NCI-H1417 (cell line): ENCODE measurements at regions not wholly inside any gene's neighbourhood (a gene's known extent, or its start where the extent isn't known, plus 50 kb on each side); places are given as distances from the start of the nearest gene placed in this dataset.

ENCODE experiments used
- DNase-seq, 3 experiments: peaks; one replicate each; lab custom pipeline; 2025; lab: John Stamatoyannopoulos, UW

DNA sequence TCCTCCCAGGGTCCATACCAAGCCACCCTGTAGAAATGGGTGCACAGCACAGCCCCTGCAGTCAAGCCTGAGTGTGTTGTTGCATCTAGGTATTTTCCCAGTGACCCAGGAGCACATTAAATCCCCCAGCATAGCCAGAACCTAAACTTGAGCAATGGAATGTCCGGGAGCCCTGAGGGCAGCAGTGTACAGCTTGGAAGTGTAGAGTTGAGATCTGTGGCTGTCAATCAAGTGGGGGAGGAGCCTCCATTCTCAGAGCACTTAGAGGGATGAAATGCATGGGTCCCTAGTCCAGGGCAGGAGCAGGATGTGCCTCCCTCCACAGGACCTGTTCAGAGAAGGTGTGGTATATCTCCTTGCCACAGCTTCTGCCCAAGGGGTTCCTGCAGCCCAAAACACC, 885.1 kb downstream of the CCSER2 start:
- DNase-seq, result no peak

- DNase-seq, result no peak
Measured at GRCh38 chr10:85222300-85222699, 893.9 kb downstream of the CCSER2 start.

DNA sequence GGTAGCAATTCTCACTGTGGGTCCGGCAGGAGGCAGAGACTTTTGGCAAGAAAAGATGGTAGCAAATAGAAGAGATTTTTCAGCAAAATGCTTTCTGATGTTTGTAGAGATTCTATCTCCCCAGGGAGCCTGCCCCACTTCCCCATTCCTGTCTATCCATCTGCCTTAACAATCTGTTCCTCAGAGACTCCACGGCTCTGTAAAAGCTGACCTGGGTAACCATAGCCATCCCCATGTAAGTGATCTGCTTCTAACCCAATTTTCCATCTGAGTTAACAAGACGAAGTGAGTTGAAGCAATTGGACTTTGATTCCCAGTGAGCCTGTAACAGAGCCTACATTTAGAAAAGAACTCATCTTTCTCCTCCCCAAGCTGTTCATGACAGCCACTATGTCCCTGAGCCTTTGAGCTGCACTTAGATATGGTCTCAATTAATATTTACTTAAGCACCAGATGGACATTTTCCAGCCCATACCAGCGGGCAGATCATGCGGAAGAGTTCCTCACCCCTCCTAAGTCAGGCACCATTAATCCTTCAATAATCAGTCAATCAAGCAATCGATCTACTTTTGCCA, 896.1 kb downstream of the CCSER2 start:
- DNase-seq, result no peak

DNA sequence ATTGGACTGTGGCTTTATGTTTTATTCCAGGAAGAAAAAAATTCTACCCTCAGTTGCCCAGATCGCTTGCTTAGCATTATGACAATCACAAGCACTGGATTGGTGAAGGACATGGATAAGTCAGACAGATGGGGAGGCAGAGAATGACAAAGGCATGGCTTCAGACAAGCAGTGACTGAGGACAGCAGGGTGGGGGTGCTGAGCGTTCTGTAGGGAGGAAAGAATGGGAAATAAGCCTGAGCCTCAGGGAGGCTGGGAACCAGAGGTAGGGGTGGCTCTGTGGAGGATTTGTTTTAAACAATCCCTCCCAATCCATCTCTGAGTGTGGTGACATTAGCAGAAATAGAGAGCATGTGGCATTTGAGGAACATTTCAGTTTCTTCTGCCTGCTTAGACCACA, 896.9 kb downstream of the CCSER2 start:
- no peak for DNase-seq

- DNase-seq, result no peak
Measured at GRCh38 chr10:85226596-85226995, 898.2 kb downstream of the CCSER2 start.

DNA sequence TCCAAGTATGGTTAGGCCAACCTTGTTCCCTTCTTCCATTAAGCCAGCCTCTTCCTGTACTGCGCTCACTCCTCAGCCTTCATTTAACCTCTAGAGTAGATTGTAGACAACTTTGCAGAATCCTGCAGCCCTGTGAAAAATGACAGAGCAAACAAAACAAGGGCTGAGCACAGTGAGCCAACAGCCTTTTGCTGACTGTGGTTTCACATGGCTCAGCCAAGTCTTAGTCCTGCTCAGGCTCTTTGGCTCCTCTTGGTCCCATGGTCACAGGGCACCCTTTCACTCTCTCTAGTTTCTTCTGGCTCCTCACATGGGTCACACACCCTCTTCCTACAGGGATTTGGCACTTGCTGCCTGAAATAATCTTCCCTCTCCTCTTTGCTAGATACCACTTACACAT, 900.3 kb downstream of the CCSER2 start:
- no peak for DNase-seq

DNA sequence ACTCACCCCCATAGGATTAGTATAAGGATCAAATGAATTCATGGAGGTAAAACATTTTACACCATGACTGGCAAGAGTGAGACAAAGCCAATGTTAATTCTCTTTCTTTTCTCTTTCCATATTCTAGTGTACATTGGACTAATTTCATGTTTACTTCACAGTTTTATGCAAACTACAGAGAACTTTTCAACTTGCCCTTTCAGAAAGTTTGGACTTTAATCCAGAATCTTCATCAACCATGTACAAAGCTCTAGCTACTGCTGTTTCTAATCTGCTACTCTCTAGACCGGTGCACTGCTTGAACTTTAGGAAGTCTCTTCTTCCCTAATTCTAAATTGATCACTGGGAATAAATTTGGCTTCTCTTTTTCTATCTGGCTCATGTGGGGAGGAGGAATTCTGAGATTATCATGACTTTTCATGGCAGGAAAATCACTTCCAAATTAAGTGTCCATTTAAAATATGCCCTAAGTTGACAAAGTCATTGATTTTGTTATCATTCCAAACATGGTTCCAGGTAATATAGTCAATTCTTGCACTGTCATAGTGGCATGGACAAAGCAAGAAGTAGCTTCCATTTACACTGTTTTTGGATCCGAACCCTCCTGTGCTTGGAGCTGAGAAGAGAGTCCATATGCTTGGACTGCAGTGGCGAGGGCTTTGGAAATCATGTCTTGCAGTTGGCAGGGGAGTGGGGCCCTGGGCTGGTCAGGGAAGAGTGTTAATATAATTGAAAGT, 903.3 kb downstream of the CCSER2 start:
- no peak for DNase-seq

DNA sequence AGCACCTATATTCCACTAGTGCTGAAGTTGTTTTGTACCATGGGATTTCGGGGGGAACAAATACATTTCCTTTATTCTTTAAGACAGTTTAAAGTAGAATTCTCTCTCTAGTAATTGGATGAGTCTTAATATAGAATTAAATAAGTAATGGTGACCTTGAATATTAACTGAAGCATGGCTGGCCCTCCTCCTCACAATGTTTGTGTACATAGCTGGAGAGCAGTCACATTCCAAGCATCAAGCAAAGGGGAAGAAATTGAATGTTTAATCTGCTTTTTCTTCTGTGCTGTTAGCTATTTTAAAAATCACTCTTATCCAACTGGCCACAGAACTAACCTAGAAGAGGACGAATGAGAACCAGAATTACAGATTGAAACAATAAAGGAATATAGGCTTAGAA, 906.9 kb downstream of the CCSER2 start:
- no peak for DNase-seq

GRCh38 chr10:85238676-85239075, 910.3 kb downstream of the CCSER2 start:
- no peak for DNase-seq

GRCh38 chr10:85250304-85250703, 921.9 kb downstream of the CCSER2 start:
- no peak for DNase-seq

GRCh38 chr10:85256481-85256880, 928.1 kb downstream of the CCSER2 start:
- no peak for DNase-seq

DNA sequence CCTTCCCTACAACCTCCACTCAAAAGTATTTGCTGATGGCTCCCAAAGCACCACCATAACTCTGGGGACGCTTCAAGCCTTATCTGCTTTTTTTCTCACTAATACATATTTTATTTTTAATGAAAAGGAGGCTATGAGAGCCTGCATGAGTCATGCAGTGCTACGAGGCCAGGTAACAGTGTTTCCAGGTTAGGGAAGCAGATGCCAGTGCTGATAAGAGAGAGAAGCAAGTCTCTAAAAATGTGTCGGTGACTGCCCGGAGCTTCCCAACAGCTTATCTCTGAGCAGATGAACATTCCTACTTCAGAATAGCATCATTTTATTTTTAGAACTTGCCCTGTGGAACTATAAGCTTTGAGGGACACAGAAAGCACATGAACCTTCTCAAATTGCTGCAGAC, 931.5 kb downstream of the CCSER2 start:
- no peak for DNase-seq

GRCh38 chr10:85262992-85263391, 934.6 kb downstream of the CCSER2 start:
- DNase-seq, result no peak

GRCh38 chr10:85265121-85265520, 936.7 kb downstream of the CCSER2 start:
- DNase-seq, result no peak

- DNase-seq, result no peak
Measured at GRCh38 chr10:85266808-85267207, 938.4 kb downstream of the CCSER2 start.

DNA sequence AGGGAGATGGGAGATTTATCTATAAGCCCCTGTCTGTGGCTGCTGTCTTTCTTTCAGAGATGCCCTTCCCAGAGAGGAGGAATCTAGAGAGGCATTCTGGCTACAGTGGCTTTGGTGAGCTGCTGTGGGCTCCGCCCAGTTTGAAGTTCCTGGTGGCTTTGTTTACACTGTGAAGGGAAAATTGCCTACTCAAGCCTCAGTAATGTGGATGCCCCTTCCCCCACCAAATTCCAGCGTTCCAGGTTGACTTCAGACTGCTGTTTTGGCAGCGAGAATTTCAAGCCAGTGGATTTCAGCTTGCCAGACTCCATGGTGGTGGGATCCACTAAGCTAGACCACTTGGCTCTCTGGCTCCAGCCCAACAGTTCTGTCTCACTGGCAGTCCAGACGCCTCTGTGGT, 951.6 kb downstream of the CCSER2 start:
- DNase-seq, result peak; percentile 33 to 70 (median 33)

DNA sequence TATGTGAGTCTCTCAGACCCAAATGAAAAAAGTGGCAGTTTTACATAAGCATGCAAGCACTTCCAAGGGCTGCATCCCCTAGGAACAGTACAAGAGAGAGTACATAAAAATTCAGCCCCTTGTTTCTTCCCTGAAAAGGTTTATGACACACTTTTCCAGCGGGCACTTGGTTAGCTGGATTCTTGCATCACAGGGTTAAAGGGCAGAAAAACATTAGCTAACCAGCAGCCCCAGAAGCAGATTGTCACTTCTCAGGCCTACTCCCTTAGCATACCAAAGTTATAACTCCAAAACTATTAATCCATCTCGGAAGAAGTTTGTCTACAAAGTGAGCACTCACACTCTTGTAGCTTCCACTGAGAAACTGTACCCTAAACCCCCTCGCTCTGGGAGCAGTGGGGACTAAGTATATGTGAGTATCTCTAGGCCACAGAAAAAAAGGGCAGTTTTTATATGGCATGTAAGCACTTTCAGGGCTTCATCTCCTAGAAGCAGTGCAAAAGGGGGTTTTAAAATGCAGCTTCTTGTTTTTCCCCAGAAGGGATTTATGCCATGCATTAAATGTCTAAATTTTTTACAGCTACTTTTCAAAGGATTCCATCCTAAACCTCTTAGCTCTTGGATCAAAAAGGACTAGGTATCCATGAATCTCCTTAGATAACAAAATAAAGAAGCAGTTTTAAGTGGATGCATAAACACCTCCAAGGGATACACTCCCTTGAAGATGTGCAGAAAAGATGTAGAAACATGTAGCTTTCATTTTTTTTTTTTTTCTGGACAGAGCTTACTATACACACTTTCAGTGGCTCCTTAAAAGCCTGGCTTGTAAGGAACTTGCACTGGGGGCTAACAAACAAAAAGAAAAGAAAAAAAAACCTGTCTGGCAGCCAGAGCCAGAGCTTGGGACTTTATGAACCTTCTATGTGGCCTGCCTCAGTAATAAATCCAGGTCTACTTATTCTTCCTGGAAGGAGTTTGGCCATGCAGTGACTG, 956.7 kb downstream of the CCSER2 start:
- no peak for DNase-seq

- DNase-seq, result no peak
Measured at GRCh38 chr10:85293483-85293882, 965.1 kb downstream of the CCSER2 start.

DNA sequence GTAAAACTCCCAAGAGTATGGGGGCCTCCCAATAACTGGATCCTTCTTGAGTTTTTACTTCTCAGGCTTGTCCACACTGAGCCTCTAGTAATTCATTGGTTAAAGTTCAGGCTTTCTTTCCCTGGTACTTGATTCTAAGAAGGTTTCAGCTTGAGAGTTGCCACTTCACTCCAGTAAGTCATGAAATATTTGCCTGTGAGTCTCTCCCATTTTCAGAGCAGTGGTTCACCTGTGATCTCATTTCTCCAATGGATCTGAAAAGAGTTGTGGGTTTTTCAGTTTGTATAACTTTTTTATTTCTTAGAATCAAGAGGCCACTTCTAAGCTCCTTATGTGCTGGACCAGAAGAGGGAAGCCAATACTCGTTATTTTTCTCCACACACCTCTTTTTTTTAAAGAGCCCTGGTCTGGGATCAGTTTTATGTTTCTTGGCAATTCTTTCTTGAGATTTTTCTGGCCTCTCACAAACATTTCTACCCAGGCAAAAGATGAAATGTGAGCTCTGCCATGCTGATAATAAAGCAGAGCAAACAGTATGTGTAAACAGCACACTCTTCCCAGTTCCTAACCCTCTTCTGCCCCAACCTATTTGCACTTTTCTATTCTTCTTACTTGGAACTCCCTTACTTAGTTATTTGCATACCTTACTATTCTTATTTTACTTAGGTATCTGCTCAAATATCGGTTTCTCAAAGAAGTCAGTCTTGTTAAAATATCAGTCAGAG, 983.4 kb downstream of the CCSER2 start:
- DNase-seq, result no peak

GRCh38 chr10:85315657-85316056, 987.3 kb downstream of the CCSER2 start:
- no peak for DNase-seq

DNA sequence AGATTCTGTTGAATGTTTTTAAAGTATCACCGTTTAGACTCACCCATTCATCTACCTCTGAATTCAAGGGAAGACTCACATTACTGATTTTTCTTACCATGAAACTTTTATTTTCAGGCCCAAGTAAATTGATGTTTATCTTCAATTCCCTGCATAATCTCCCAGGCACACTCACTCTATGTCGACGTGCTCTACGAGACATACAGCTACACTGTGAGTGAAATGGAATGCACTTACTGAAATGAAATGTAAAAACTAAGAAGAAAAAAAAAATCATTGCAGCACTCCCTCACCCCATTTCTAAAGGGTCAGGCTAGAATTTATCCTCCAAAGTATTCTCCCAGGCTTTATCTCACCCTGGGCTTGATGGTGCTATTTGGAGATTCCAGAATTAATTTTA, 987.9 kb downstream of the CCSER2 start:
- no peak for DNase-seq

DNA sequence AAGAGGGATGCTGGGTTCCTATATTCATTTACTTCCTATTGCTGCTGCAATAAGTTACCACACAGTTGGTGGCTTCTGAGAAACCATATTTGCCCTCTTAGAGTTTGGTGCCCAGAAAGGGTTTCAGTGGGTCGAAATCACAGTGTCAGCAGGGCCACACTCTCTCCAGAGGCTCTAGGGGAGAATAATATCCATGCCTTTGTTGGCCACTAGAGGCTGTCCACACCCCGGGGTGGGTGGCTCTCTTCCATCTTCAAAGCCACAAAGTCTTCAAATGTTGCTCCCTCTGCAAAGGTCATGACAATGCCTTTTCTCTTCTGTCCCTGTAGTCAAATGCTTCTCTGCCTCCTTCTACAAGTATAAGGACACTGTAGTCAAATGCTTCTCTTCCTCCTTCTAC, 989.4 kb downstream of the CCSER2 start:
- no peak for DNase-seq
